Stomach (tissue), 4 donors: ENCODE measurements at regions not wholly inside any gene's neighbourhood (a gene's known extent, or its start where the extent isn't known, plus 50 kb on each side); places are given as distances from the start of the nearest gene placed in this dataset.

Experiments
- EP300 ChIP-seq: sonication (generic); formaldehyde crosslinking; IDR thresholded peaks from one replicate; pipeline ENCODE4 v1.6.1; 2017; ENCODE audit warnings: antibody characterized with exemption
- POLR2A ChIP-seq, 4 donors: fragments of 450-650 bp; IDR thresholded peaks; one replicate each; pipeline ENCODE4 v1.6.1; 2016; ENCODE audit warnings: antibody characterized with exemption in 4 of 4, control low read depth in 2 of 4, mild to moderate bottlenecking in 1 of 4, moderate library complexity in 1 of 4

DNA sequence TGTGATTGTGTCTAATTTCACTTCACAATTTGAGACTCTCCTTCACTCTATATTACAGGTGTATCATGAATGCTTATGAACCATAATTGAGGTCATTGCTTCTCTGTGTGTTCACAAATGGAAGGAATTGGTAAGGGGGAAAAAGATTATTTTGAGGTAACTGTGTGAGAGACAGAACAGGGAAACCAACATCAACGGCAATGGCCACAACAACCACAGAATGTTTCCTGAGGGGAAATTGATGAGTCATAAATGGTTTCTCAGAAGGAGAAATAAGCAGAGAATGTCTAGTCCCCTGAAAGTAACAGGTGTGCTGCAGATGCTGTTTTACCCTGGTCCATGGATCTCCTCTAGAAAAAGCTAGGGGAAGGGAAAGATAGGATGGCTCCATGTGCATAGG is 361.2 kb upstream of the GALNT5 start:
- TF ChIP-seq EP300 = no peak
- no peak for TF ChIP-seq POLR2A (IDR thresholded peaks at IDR 0.05)
